CD4-positive, alpha-beta T cell treated with Interleukin-2 at 100 ng/mL for 4 hours (primary cell): ENCODE measurements at regions not wholly inside any gene's neighbourhood (a gene's known extent, or its start where the extent isn't known, plus 50 kb on each side); places are given as distances from the start of the nearest gene placed in this dataset.
A peak's percentile ranks its signal among the peaks of the same experiment; 100 is the strongest.

Source experiments
- DNase-seq: peaks from one replicate; pipeline ENCODE4 v3.0.0-alpha.2; 2020; ENCODE audit warnings: low spot score

GRCh38 chr2:22248851-22249250 is 1125.1 kb downstream of the TDRD15 start:
- no peak for DNase-seq

GRCh38 chr2:22253171-22253570 is 1129.4 kb downstream of the TDRD15 start:
- DNase-seq = no peak

GRCh38 chr2:22261165-22261564 is 1123.8 kb upstream of the KLHL29 start:
- DNase-seq = no peak

- no peak for DNase-seq
Measured at GRCh38 chr2:22270341-22270740, 1114.6 kb upstream of the KLHL29 start.

- no peak for DNase-seq
Measured at GRCh38 chr2:22273853-22274252, 1111.1 kb upstream of the KLHL29 start.

- DNase-seq = no peak
Measured at GRCh38 chr2:22274661-22275060, 1110.3 kb upstream of the KLHL29 start.

- DNase-seq = no peak
Measured at GRCh38 chr2:22276696-22277095, 1108.3 kb upstream of the KLHL29 start.

GRCh38 chr2:22279541-22279940 is 1105.4 kb upstream of the KLHL29 start:
- no peak for DNase-seq

- DNase-seq = no peak
Measured at GRCh38 chr2:22281033-22281432, 1103.9 kb upstream of the KLHL29 start.

GRCh38 chr2:22282220-22282619 is 1102.8 kb upstream of the KLHL29 start:
- no peak for DNase-seq

- no peak for DNase-seq
Measured at GRCh38 chr2:22282916-22283315, 1102.1 kb upstream of the KLHL29 start.

- DNase-seq = no peak
Measured at GRCh38 chr2:22283436-22283835, 1101.5 kb upstream of the KLHL29 start.

- DNase-seq = no peak
Measured at GRCh38 chr2:22290302-22290701, 1094.7 kb upstream of the KLHL29 start.

GRCh38 chr2:22290909-22291473 is 1094.0 kb upstream of the KLHL29 start:
- DNase-seq = no peak

GRCh38 chr2:22301228-22301627 is 1083.8 kb upstream of the KLHL29 start:
- no peak for DNase-seq

GRCh38 chr2:22326250-22326649 is 1058.7 kb upstream of the KLHL29 start:
- DNase-seq = no peak

- no peak for DNase-seq
Measured at GRCh38 chr2:22329211-22330154, 1055.5 kb upstream of the KLHL29 start.

- DNase-seq = no peak
Measured at GRCh38 chr2:22336414-22336813, 1048.6 kb upstream of the KLHL29 start.

- DNase-seq = no peak
Measured at GRCh38 chr2:22340716-22341115, 1044.3 kb upstream of the KLHL29 start.

GRCh38 chr2:22347306-22347705 is 1037.7 kb upstream of the KLHL29 start:
- no peak for DNase-seq

- DNase-seq = no peak
Measured at GRCh38 chr2:22350621-22351020, 1034.4 kb upstream of the KLHL29 start.

- DNase-seq = peak; percentile 9
Measured at GRCh38 chr2:22355816-22356433, 1029.1 kb upstream of the KLHL29 start.

- no peak for DNase-seq
Measured at GRCh38 chr2:22359071-22359672, 1025.8 kb upstream of the KLHL29 start.
